GM12872 (cell line): ENCODE measurements at regions not wholly inside any gene's neighbourhood (a gene's known extent, or its start where the extent isn't known, plus 50 kb on each side); places are given as distances from the start of the nearest gene placed in this dataset.

Experiments used
- CTCF ChIP-seq: IDR thresholded peaks from 3 replicates; pipeline ENCODE4 v1.5.1; 2011; ENCODE audit warnings: low read depth, mild to moderate bottlenecking, low read length, moderate library complexity; ENCODE audit not compliant: insufficient read depth

- TF ChIP-seq CTCF = no peak
Observed at GRCh38 chr2:176662753-176663152, 393.5 kb downstream of the MTX2 start.

GRCh38 chr2:176664478-176664877 is 395.2 kb downstream of the MTX2 start:
- no peak for TF ChIP-seq CTCF

GRCh38 chr2:176665086-176665485 is 395.8 kb downstream of the MTX2 start:
- no peak for TF ChIP-seq CTCF

DNA sequence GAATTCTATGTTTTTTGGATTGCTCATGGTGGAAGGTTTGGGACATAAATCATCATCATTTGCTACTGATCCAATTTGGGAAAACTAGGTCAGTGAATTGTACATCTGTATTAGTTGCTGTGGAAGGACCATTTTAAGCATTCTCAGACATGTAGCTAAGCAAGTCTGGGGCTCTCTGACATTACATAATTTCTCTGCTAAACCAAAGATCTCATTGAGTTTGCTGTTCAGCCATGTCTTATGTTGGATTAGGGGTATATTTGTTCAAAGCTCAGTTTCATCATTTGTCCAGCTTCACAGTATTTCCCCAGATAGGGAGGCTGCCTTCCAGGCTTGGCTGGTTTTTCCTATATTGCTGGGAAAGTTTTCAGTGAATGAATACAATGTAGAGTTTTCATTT is 399.7 kb downstream of the MTX2 start:
- TF ChIP-seq CTCF = no peak

DNA sequence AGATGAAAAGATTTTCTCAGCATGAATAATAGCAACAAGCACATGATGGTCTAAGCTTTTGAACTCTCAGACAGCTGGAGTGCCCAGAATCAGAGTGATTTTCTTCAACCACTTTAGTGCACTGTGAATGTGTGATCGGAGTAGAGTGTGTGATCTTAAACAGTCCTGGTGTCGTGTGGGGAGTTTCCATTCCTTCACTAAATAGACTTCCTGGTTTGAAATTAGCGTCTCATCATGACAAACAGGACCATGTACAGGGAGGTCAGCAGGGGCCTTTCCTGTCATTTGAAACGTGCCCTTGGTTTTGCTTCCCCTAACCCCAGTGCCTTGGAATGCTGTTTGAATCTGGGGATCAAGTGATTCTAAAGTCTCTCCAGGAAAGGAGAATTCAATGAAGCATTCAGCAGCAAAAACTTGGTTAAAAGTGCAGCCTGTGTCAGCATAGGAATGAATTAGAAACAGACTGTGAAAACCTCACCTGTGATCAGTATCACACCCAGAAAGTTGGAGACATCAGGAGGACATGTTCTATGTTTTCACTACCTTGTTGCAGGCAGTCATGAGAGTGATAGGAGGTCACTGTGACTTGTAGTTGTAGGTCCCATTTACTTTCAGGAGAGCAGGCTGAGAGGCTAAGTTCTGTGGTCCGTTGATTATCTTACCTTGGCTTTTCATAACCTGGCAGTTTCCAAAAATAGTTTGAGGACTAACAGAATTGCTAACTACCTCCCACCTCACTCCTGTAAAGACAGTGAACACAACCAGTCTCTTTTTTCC is 400.3 kb downstream of the MTX2 start:
- no peak for TF ChIP-seq CTCF

- no peak for TF ChIP-seq CTCF
Observed at GRCh38 chr2:176675271-176675949, 406.2 kb downstream of the MTX2 start.

GRCh38 chr2:176677746-176678265 is 408.6 kb downstream of the MTX2 start:
- TF ChIP-seq CTCF = no peak
